Nephron (organoid): ENCODE measurements at regions not wholly inside any gene's neighbourhood (a gene's known extent, or its start where the extent isn't known, plus 50 kb on each side); places are given as distances from the start of the nearest gene placed in this dataset.
"Not testable (repeated sequence)": the region's sequence is repeated elsewhere in the genome, so short reads cannot be mapped to it uniquely, and the experiment has no call there.

Experiments used
- H3K27ac Mint-ChIP-seq, 3 experiments: 2 replicates each; pipeline ENCODE4 v1.8.0; 2020; ENCODE audit warnings: mixed read lengths in 3 of 3, mild to moderate bottlenecking in 2 of 3, moderate library complexity in 1 of 3
- H3K27me3 Mint-ChIP-seq: 2 replicates; pipeline ENCODE4 v1.8.0; 2021; ENCODE audit warnings: low read depth, mild to moderate bottlenecking, moderate library complexity, mixed read lengths
- H3K36me3 Mint-ChIP-seq: 2 replicates; pipeline ENCODE4 v1.8.0; 2020; ENCODE audit warnings: low read depth, mixed read lengths
- H3K4me1 Mint-ChIP-seq: 2 replicates; pipeline ENCODE4 v1.8.0; 2020; ENCODE audit warnings: mixed read lengths
- H3K4me3 Mint-ChIP-seq, 3 experiments: 2 replicates each; pipeline ENCODE4 v1.8.0; 2020; ENCODE audit warnings: mild to moderate bottlenecking in 3 of 3, mixed read lengths in 3 of 3, moderate library complexity in 2 of 3
- H3K9me3 Mint-ChIP-seq: 2 replicates; pipeline ENCODE4 v1.8.0; 2020; ENCODE audit warnings: mixed read lengths
- CTCF ChIP-seq, 3 experiments: fragments of 200-600 bp; sonication (generic); IDR thresholded peaks; one replicate each; pipeline ENCODE4 v1.5.0; 2021; ENCODE audit warnings: antibody characterized with exemption in 3 of 3; ENCODE audit not compliant: unreplicated experiment in 3 of 3

DNA sequence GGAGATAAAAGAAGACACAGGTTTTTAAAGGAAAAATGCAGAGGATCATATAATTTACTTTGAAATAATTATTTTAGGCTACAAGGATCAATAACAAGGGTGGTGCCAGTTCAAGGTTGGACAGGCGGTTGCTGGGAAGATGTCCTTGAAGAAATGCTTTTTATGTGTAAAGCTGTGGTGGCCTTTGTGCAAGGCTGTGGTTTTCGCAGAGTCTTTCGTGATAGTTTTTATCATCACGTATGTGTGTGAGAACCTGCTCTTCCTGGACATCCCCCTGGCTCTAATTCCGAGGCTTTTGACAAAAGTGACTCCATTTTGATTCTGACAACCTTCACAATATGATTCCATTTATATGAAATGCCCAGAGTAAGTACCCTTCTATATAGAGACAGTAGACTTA is 85.8 kb upstream of the COG2 start:
- no peak overlapping the region for H3K4me3 Mint-ChIP-seq
- H3K27ac Mint-ChIP-seq: no peak overlapping the region
- TF ChIP-seq CTCF (IDR thresholded peaks at IDR 0.05; ENCODE audit: unreplicated experiment in 3 of 3): no peak
- H3K9me3 Mint-ChIP-seq: no peaks in the 10 kb centered on the region
- peaks cover under 1% of the 10 kb centered on the region for H3K4me1 Mint-ChIP-seq
- H3K36me3 Mint-ChIP-seq: no peaks in the 10 kb centered on the region
- peaks cover 4% of the 10 kb centered on the region for H3K27me3 Mint-ChIP-seq

- no peak overlapping the region for H3K4me3 Mint-ChIP-seq
- no peak overlapping the region for H3K27ac Mint-ChIP-seq
- H3K4me1 Mint-ChIP-seq: no peaks in the 10 kb centered on the region
- no peaks in the 10 kb centered on the region for H3K36me3 Mint-ChIP-seq
- H3K9me3 Mint-ChIP-seq: no peaks in the 10 kb centered on the region
- TF ChIP-seq CTCF (IDR thresholded peaks at IDR 0.05; ENCODE audit: unreplicated experiment in 3 of 3): no peak
- H3K27me3 Mint-ChIP-seq: peaks cover 7% of the 10 kb centered on the region
These were observed 86.5 kb upstream of the COG2 start for GRCh38 chr1:230555814-230556213.

DNA sequence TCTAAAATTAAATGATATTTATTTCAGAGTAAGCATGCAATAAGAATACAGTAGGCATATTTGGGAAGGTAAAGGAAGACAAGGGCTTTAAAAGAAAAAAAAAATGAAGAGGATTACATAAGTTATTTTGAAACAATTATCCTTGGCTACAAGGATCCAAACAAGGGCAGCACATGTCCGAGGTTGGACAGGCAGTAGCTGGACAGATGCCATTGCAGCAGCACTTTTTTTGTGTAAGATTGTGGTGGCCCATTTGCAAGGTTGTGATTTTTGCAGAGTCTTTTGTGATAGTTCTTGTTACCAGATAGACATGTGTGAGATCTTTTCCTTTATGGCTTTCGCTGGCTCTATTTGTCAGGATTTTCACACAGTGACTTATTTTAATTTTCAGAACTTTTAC is 89.4 kb upstream of the COG2 start:
- Mint-ChIP-seq H3K4me3 (no peak overlapping the region), H3K27me3 (peaks cover 15% of the 10 kb centered on the region), H3K36me3 (no peaks in the 10 kb centered on the region), H3K4me1 (peaks cover 8% of the 10 kb centered on the region), H3K27ac (no peak overlapping the region), H3K9me3 (no peaks in the 10 kb centered on the region)
- TF ChIP-seq CTCF (IDR thresholded peaks at IDR 0.05; ENCODE audit: unreplicated experiment in 3 of 3): no peak

GRCh38 chr1:230550945-230551344 is 91.3 kb upstream of the COG2 start:
- H3K27me3 Mint-ChIP-seq: peaks cover 15% of the 10 kb centered on the region
- H3K9me3 Mint-ChIP-seq, H3K27ac Mint-ChIP-seq, H3K4me1 Mint-ChIP-seq, H3K36me3 Mint-ChIP-seq, H3K4me3 Mint-ChIP-seq: not testable (repeated sequence)

- peaks cover 8% of the 10 kb centered on the region for H3K4me1 Mint-ChIP-seq
- peaks cover 15% of the 10 kb centered on the region for H3K27me3 Mint-ChIP-seq
- no peak for TF ChIP-seq CTCF (IDR thresholded peaks at IDR 0.05; ENCODE audit: unreplicated experiment in 3 of 3)
- H3K27ac Mint-ChIP-seq: no peak overlapping the region
- no peak overlapping the region for H3K4me3 Mint-ChIP-seq
- no peaks in the 10 kb centered on the region for H3K9me3 Mint-ChIP-seq
- H3K36me3 Mint-ChIP-seq: no peaks in the 10 kb centered on the region
These were observed 91.9 kb upstream of the COG2 start for GRCh38 chr1:230550428-230550827.

GRCh38 chr1:230549625-230550024 is 92.7 kb upstream of the COG2 start:
- Mint-ChIP-seq H3K9me3 (no peaks in the 10 kb centered on the region), H3K4me3 (no peak overlapping the region)
- no peak for TF ChIP-seq CTCF (IDR thresholded peaks at IDR 0.05; ENCODE audit: unreplicated experiment in 3 of 3)

More at GRCh38 chr1:230549625-230550024, 92.7 kb upstream of the COG2 start:
- Mint-ChIP-seq H3K36me3 (no peaks in the 10 kb centered on the region), H3K27ac (peak overlapping the region in 1 of 3 experiments; percentile 70), H3K27me3 (peaks cover 15% of the 10 kb centered on the region), H3K4me1 (peaks cover 8% of the 10 kb centered on the region)
